C4-2B (cell line): ENCODE measurements at regions not wholly inside any gene's neighbourhood (a gene's known extent, or its start where the extent isn't known, plus 50 kb on each side); places are given as distances from the start of the nearest gene placed in this dataset.

Experiments used
- H3K27ac ChIP-seq: fragments of 450-650 bp; 2 replicates; pipeline ENCODE4 v1.5.1; 2017
- ZFX ChIP-seq: fragments of 450-650 bp; IDR thresholded peaks from 2 replicates; pipeline ENCODE4 v1.6.1; 2017
- TF ChIP-seq, protein P1 (sequence below): fragments of 450-650 bp; conservative IDR thresholded peaks from 2 replicates; pipeline ENCODE4 v1.5.1; 2017; ENCODE audit warnings: mild to moderate bottlenecking

DNA sequence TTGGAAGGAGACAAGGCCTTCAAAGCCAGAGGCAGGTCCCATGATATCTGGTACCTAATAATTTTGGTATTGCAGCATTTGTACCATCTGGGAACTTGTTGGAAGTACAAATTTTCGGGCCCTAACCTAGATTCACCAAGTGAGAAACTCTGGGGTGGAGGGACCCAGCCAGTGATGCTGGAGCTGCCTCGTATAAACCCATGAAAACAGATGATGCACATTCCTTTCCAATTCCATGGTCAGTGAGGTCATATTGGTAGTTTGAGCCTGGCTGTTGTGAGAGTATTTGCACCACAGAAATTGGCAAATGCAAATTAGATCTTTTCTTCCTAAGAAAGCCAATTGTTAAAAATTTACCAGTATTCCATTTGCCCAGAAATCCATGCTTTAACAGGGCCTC is 269.6 kb upstream of the PLXNA2 start:
- no peak for TF ChIP-seq ZFX
- TF ChIP-seq, protein P1, sequence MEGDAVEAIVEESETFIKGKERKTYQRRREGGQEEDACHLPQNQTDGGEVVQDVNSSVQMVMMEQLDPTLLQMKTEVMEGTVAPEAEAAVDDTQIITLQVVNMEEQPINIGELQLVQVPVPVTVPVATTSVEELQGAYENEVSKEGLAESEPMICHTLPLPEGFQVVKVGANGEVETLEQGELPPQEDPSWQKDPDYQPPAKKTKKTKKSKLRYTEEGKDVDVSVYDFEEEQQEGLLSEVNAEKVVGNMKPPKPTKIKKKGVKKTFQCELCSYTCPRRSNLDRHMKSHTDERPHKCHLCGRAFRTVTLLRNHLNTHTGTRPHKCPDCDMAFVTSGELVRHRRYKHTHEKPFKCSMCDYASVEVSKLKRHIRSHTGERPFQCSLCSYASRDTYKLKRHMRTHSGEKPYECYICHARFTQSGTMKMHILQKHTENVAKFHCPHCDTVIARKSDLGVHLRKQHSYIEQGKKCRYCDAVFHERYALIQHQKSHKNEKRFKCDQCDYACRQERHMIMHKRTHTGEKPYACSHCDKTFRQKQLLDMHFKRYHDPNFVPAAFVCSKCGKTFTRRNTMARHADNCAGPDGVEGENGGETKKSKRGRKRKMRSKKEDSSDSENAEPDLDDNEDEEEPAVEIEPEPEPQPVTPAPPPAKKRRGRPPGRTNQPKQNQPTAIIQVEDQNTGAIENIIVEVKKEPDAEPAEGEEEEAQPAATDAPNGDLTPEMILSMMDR: no peak
- no peak overlapping the region for H3K27ac ChIP-seq

DNA sequence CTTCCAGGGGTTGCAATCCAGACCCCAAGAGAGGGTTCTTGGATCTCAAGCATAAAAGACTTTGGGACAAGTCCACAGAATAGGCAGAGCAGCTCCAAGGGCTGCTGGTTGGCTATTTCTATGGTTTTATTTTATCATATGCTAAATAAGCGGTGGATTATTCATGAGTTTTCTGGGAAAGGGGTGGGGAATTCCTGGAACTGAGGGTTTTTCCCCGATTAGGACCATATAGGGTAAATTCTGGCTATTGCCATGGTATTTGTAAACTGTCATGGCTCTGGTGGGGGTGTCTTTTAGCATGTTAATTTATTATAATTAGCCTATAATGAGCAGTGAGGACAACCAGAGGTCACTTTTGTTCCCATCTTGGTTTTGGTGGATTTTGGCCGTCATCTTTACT is 270.9 kb upstream of the PLXNA2 start:
- TF ChIP-seq ZFX: no peak
- TF ChIP-seq, protein P1: no peak
- no peak overlapping the region for H3K27ac ChIP-seq

DNA sequence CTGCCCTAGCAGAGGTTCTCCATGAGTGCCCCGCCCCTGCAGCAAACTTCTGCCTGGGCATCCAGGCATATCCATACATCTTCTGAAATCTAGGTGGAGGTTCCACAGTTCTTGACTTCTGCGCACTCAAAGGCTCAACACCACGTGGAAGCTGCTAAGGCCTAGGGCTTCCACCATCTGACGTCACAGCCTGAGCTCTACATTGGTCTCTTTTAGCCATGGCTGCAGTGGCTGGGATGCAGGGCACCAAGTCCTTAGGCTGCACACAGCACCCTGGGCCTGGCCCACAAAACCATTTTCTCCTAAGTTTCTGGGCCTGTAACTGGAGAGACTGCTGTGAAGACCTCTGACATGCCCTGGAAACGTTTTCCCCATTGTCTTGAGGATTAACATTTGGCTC is 272.6 kb upstream of the PLXNA2 start:
- no peak overlapping the region for H3K27ac ChIP-seq
- TF ChIP-seq, protein P1: no peak
- TF ChIP-seq ZFX: no peak

DNA sequence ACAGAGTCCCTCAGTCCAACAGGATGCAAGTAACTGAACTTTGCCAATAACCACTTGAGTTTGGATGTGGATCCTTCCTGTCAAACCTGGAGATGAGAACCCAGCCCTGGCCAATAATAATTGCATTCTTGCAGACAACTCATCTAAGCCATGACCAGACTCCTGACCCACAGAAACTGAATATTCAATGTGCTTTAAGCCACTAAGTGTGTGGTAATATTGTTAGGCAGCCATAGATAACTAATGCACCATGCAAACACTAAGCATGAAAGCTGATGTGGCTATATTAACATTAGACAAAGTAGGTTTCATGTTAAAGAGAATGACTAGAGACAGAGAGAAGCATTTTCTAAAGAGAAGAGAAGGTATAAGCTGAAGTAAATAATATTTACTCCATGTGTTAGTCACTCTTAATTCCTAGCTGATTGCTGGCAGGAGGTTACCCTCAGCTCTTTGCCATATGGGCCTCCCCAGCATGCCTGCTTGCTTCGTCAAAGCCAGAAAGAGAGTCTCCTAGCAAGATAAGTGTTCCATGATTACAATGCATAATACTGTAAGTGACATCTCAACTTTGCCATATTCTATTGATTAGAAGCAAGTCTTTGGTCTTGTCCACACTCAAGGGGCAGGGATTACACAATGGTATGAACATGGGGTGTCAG is 276.4 kb upstream of the PLXNA2 start:
- TF ChIP-seq, protein P1: no peak
- no peak for TF ChIP-seq ZFX
- no peak overlapping the region for H3K27ac ChIP-seq

DNA sequence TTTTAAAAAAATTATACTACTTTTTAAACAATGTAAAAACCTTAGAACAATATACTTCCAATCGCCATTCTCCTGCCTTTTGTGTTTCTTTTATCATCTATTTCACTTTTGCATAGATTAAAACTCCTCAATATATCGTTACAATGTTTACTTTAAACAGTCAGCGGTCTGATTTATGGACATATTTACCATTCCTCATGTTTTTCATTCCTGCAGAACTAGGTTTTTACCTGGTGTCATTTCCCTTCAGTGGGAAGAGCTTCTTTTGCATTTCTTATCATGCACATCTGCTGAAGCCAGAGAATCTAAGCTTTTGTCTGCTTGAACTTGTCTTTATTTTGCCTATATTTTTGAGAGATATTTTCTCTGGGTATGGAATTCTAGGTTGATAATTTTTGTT is 277.4 kb upstream of the PLXNA2 start:
- H3K27ac ChIP-seq: no peak overlapping the region
- TF ChIP-seq, protein P1: no peak
- TF ChIP-seq ZFX: no peak

DNA sequence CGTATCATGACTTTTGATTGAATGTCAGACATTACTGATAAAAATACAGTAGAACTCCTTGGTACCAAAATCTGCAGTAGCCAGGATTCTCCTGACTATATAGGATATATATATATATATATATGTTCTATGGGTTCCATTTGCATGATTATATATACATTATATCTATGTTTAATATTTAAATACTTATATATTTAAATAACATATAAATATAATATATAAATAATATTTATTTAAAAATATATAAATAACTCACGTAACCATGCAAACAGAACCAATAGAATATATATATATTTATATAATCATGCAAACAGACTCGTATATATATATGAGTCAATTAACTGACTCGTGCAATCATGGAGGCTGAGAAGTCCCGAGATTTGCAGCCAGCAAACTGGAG is 278.8 kb upstream of the PLXNA2 start:
- H3K27ac ChIP-seq: no peak overlapping the region
- no peak for TF ChIP-seq ZFX
- TF ChIP-seq, protein P1: no peak

DNA sequence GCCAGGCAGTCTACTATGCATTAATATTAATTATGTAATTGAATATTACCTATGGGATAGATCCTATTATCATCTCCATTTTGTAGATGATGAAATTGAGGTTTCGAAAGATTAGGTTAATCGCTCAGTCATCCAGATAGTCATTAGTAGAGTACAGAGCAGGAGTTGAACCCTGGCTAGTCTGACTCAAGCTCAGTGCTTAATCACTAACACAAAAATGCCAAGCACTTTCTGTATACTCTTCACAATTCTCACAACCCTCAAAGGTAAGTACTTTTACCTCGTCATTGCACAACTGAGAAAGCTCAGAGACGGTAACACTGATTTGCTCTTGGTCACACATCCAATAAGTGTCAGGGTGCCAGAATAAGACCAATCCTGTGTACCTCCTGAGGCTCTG is 280.2 kb upstream of the PLXNA2 start:
- no peak overlapping the region for H3K27ac ChIP-seq
- no peak for TF ChIP-seq ZFX
- TF ChIP-seq, protein P1: no peak
